GM12878 (cell line): ENCODE measurements at regions not wholly inside any gene's neighbourhood (a gene's known extent, or its start where the extent isn't known, plus 50 kb on each side); places are given as distances from the start of the nearest gene placed in this dataset.

Experiments used
- ATAC-seq: fragments of 200-7000 bp; cut with Tn5 transposase; 3 replicates; pipeline ENCODE4 v1.9.1; 2020; ENCODE audit warnings: mild to moderate bottlenecking, moderate library complexity
- BruUV-seq: library from RNA; stranded (reverse); fragments of 400-500 nt; replicated peaks from 2 replicates; lab custom pipeline; 2021; lab: Mats Ljungman, UMichigan
- CTCF ChIA-PET: fragments of 300-600 bp; sonication (Branson Sonifier 250); formaldehyde crosslinking; extraction: SDS; loops from one replicate; lab custom pipeline; 2021; ENCODE audit warnings: inconsistent platforms; lab: Yijun Ruan, JAX
- POLR2A ChIA-PET: fragments of 350-600 bp; formaldehyde crosslinking; extraction: SDS; loops from one replicate; lab custom pipeline; 2021; ENCODE audit warnings: inconsistent platforms; lab: Charles Lee
- RAD21 ChIA-PET: fragments of 300-600 bp; sonication (Branson Sonifier 250); formaldehyde crosslinking; loops from one replicate; lab custom pipeline; 2023; ENCODE audit warnings: antibody characterized with exemption; ENCODE audit not compliant: unreplicated experiment; lab: Charles Lee
- SMC1A ChIA-PET: fragments of 300-600 bp; sonication (Branson Sonifier 250); formaldehyde crosslinking; loops from one replicate; lab custom pipeline; 2023; ENCODE audit not compliant: unreplicated experiment, uncharacterized antibody; lab: Charles Lee
- DNase-seq: peaks from one replicate; pipeline ENCODE4 v3.0.0-alpha.2; 2011; ENCODE audit warnings: low read depth, low spot score
- FAIRE-seq: peaks from 3 replicates; lab custom pipeline; 2011; peaks lifted over from hg19 to GRCh38; lab: Jason Lieb, UNC
- H2AFZ ChIP-seq: 2 replicates; pipeline ENCODE4 v1.6.0; 2011; ENCODE audit warnings: low read depth, low read length, control low read depth; ENCODE audit not compliant: control insufficient read depth
- H3K27ac ChIP-seq: 2 replicates; pipeline ENCODE4 v1.5.1; 2011; ENCODE audit warnings: control low read depth; ENCODE audit not compliant: control insufficient read depth, insufficient read depth
- H3K27me3 ChIP-seq, 2 experiments: replicated peaks in 1 of 2; 2 replicates each; pipeline versions ENCODE4 v1.6.0 to v1.6.1; 2011; ENCODE audit warnings: low read length in 1 of 2; ENCODE audit not compliant: control insufficient read depth in 2 of 2, insufficient read depth in 2 of 2
- H3K36me3 ChIP-seq, 2 experiments: 2 replicates each; pipeline ENCODE4 v1.5.1; 2011; ENCODE audit warnings: low read length in 1 of 2; ENCODE audit not compliant: control insufficient read depth in 2 of 2, insufficient read depth in 2 of 2
- H3K4me1 ChIP-seq: 2 replicates; pipeline ENCODE4 v1.6.1; 2011; ENCODE audit warnings: mild to moderate bottlenecking, low read length, moderate library complexity, mixed read lengths; ENCODE audit not compliant: control insufficient read depth, insufficient read depth
- H3K4me2 ChIP-seq: 2 replicates; pipeline ENCODE4 v1.6.0; 2011; ENCODE audit warnings: control low read depth; ENCODE audit not compliant: control insufficient read depth, insufficient read depth
- H3K4me3 ChIP-seq: fragments of 200-600 bp; sonication (generic); 2 replicates; pipeline ENCODE4 v1.5.1; 2016
- H3K79me2 ChIP-seq: 2 replicates; pipeline ENCODE4 v1.6.0; 2011; ENCODE audit warnings: low read length; ENCODE audit not compliant: control insufficient read depth, insufficient read depth
- H3K9ac ChIP-seq: 2 replicates; pipeline ENCODE4 v1.8.0; 2011; ENCODE audit warnings: low read length, control low read depth, mixed read lengths; ENCODE audit not compliant: control insufficient read depth, insufficient read depth
- H3K9me3 ChIP-seq: replicated peaks from 3 replicates; pipeline ENCODE4 v1.5.1; 2011; ENCODE audit warnings: mild to moderate bottlenecking, low read length; ENCODE audit not compliant: control insufficient read depth, insufficient read depth
- H4K20me1 ChIP-seq: 2 replicates; pipeline ENCODE4 v1.6.0; 2011; ENCODE audit not compliant: control insufficient read depth, insufficient read depth
- CREM ChIP-seq: IDR thresholded peaks from 2 replicates; pipeline ENCODE4 v1.6.1; 2014; ENCODE audit warnings: antibody characterized with exemption, low read depth
- FOXK2 ChIP-seq: fragments of 450-650 bp; IDR thresholded peaks from 2 replicates; pipeline ENCODE4 v1.6.1; 2017; ENCODE audit warnings: mild to moderate bottlenecking, moderate library complexity
- MYC ChIP-seq: IDR thresholded peaks from 2 replicates; pipeline ENCODE4 v1.6.1; 2011; ENCODE audit warnings: mild to moderate bottlenecking, low read length, moderate library complexity, inconsistent platforms; ENCODE audit not compliant: insufficient read depth, insufficient replicate concordance, insufficient read length, severe bottlenecking
- NR2C2 ChIP-seq: IDR thresholded peaks from 2 replicates; pipeline ENCODE4 v1.6.1; 2011; ENCODE audit warnings: borderline replicate concordance, low read depth; ENCODE audit not compliant: control insufficient read depth, insufficient read length
- REST ChIP-seq: IDR thresholded peaks from 2 replicates; pipeline ENCODE4 v1.6.1; 2012; ENCODE audit warnings: mild to moderate bottlenecking, low read depth, low read length
- USF2 ChIP-seq: IDR thresholded peaks from 2 replicates; pipeline ENCODE4 v1.6.1; 2011; ENCODE audit warnings: low read depth, low read length, improper control_type of control experiment, borderline replicate concordance
- YBX1 ChIP-seq: fragments of 450-650 bp; IDR thresholded peaks from 2 replicates; pipeline ENCODE4 v1.6.1; 2016; ENCODE audit warnings: antibody characterized with exemption
- WGBS: methylation state at CpG from one replicate; pipeline ENCODE4 v1.1.6; 2016; ENCODE audit warnings: low lambda C conversion rate; ENCODE audit not compliant: insufficient replicate concordance, insufficient coverage; ENCODE audit errors: missing lambda C conversion rate; 5-methylcytosine and 5-hydroxymethylcytosine counted together
- in situ Hi-C: fragments of 300-500 bp; cut with MboI; formaldehyde crosslinking; loops from 9 replicates; pipeline ENCODE4 v1.14.3; 2018; ENCODE audit warnings: mixed read lengths
- intact Hi-C: fragments of 100-400 bp; cut with micrococcal nuclease; formaldehyde crosslinking; loops from one replicate; pipeline ENCODE4 v1.14.2; 2022; ENCODE audit not compliant: unreplicated experiment
- TF ChIP-seq, protein P1 (sequence below): fragments of 450-650 bp; conservative IDR thresholded peaks from 2 replicates; pipeline ENCODE4 v1.6.1; 2017; ENCODE audit warnings: mild to moderate bottlenecking, moderate library complexity

- H4K20me1 ChIP-seq = no peaks in the 10 kb centered on the region
- in situ Hi-C loops (no loop called here), intact Hi-C loops (no loop called here)
- no peak overlapping the region for H3K4me3 ChIP-seq
- CTCF ChIA-PET = no interaction called here
- FAIRE-seq (no peak), ATAC-seq (no peak)
- no peaks in the 10 kb centered on the region for H3K79me2 ChIP-seq
- H3K27me3 ChIP-seq = no peaks in the 10 kb centered on the region
- no peak for TF ChIP-seq FOXK2
- TF ChIP-seq USF2 = no peak
- TF ChIP-seq, all 136 proteins: peak for 0
- no peak for DNase-seq
- no TSS peak for BruUV-seq
- ChIA-PET SMC1A (no interaction called here), RAD21 (no interaction called here), POLR2A (no interaction called here)
- no peaks in the 10 kb centered on the region for H3K9me3 ChIP-seq
- H3K9ac ChIP-seq = no peak overlapping the region
- 0% methylated on average over 2 of the region's 2 CpGs for WGBS
- no peaks in the 10 kb centered on the region for H3K36me3 ChIP-seq
- no peak overlapping the region for H3K4me2 ChIP-seq
- H2AFZ ChIP-seq = no peak overlapping the region
- no peak overlapping the region for H3K27ac ChIP-seq
- H3K4me1 ChIP-seq = no peaks in the 10 kb centered on the region
Measured at GRCh38 chr7:85914437-85914836, 727.6 kb upstream of the SEMA3D start.

GRCh38 chr7:85908051-85908450, 721.2 kb upstream of the SEMA3D start:
- DNase-seq = no peak
- Histone ChIP-seq H3K9ac (no peak overlapping the region), H3K4me2 (no peak overlapping the region), H3K4me3 (no peak overlapping the region), H3K4me1 (no peaks in the 10 kb centered on the region), H4K20me1 (no peaks in the 10 kb centered on the region), H3K36me3 (no peaks in the 10 kb centered on the region), H3K27ac (no peak overlapping the region), H3K79me2 (no peaks in the 10 kb centered on the region), H3K27me3 (no peaks in the 10 kb centered on the region), H2AFZ (no peak overlapping the region), H3K9me3 (no peaks in the 10 kb centered on the region)
- no peak for FAIRE-seq
- BruUV-seq = no TSS peak
- ChIA-PET RAD21 (no interaction called here), CTCF (no interaction called here), SMC1A (no interaction called here), POLR2A (no interaction called here)
- ATAC-seq = no peak
- intact Hi-C loops = no loop called here
- WGBS = 64% methylated on average over 1 of the region's 1 CpG
- in situ Hi-C loops = no loop called here
- TF ChIP-seq CREM (no peak), REST (no peak), NR2C2 (no peak), MYC (no peak), YBX1 (no peak)
- TF ChIP-seq, protein P1, sequence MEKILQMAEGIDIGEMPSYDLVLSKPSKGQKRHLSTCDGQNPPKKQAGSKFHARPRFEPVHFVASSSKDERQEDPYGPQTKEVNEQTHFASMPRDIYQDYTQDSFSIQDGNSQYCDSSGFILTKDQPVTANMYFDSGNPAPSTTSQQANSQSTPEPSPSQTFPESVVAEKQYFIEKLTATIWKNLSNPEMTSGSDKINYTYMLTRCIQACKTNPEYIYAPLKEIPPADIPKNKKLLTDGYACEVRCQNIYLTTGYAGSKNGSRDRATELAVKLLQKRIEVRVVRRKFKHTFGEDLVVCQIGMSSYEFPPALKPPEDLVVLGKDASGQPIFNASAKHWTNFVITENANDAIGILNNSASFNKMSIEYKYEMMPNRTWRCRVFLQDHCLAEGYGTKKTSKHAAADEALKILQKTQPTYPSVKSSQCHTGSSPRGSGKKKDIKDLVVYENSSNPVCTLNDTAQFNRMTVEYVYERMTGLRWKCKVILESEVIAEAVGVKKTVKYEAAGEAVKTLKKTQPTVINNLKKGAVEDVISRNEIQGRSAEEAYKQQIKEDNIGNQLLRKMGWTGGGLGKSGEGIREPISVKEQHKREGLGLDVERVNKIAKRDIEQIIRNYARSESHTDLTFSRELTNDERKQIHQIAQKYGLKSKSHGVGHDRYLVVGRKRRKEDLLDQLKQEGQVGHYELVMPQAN = no peak
